GM12878 (cell line): ENCODE measurements at regions not wholly inside any gene's neighbourhood (a gene's known extent, or its start where the extent isn't known, plus 50 kb on each side); places are given as distances from the start of the nearest gene placed in this dataset.

Experiments used
- CBX3 ChIP-seq: fragments of 200-600 bp; sonication (generic); IDR thresholded peaks from 2 replicates; pipeline ENCODE4 v1.6.1; 2016; ENCODE audit warnings: low read depth, borderline replicate concordance
- CEBPB ChIP-seq, 2 experiments: fragments of 150-350 bp in 1 of 2; IDR thresholded peaks; 2 replicates each; pipeline ENCODE4 v1.6.1; 2012 to 2014; ENCODE audit warnings: low read depth in 2 of 2, low read length in 2 of 2, borderline replicate concordance in 1 of 2, inconsistent platforms in 1 of 2
- NBN ChIP-seq: fragments of 450-650 bp; IDR thresholded peaks from 2 replicates; pipeline ENCODE4 v1.6.1; 2016
- NR2F1 ChIP-seq: fragments of 450-650 bp; conservative IDR thresholded peaks from 2 replicates; pipeline ENCODE4 v1.6.1; 2017; ENCODE audit warnings: mild to moderate bottlenecking
- SIN3A ChIP-seq: IDR thresholded peaks from 2 replicates; pipeline ENCODE4 v1.6.1; 2012; ENCODE audit warnings: low read depth, low read length, improper control_type of control experiment
- ZNF622 ChIP-seq: fragments of 450-650 bp; IDR thresholded peaks from 2 replicates; pipeline ENCODE4 v1.6.1; 2017; ENCODE audit warnings: mild to moderate bottlenecking, inconsistent platforms
- ZSCAN29 ChIP-seq: fragments of 450-650 bp; IDR thresholded peaks from 2 replicates; pipeline ENCODE4 v1.6.1; 2017; ENCODE audit warnings: mild to moderate bottlenecking, moderate library complexity
- TF ChIP-seq, protein P1 (sequence below): fragments of 450-650 bp; IDR thresholded peaks from 2 replicates; pipeline ENCODE4 v1.6.1; 2017; ENCODE audit warnings: mild to moderate bottlenecking, moderate library complexity
- TF ChIP-seq, protein P2 (sequence below): fragments of 450-650 bp; IDR thresholded peaks from 2 replicates; pipeline ENCODE4 v1.6.1; 2017; ENCODE audit warnings: mild to moderate bottlenecking
- TF ChIP-seq, protein P3 (sequence below): IDR thresholded peaks from 2 replicates; pipeline ENCODE4 v1.6.1; 2011; ENCODE audit warnings: borderline replicate concordance, low read depth, mild to moderate bottlenecking, moderate library complexity, mixed read lengths, low read length; ENCODE audit not compliant: insufficient read depth; ENCODE audit errors: extremely low read length

DNA sequence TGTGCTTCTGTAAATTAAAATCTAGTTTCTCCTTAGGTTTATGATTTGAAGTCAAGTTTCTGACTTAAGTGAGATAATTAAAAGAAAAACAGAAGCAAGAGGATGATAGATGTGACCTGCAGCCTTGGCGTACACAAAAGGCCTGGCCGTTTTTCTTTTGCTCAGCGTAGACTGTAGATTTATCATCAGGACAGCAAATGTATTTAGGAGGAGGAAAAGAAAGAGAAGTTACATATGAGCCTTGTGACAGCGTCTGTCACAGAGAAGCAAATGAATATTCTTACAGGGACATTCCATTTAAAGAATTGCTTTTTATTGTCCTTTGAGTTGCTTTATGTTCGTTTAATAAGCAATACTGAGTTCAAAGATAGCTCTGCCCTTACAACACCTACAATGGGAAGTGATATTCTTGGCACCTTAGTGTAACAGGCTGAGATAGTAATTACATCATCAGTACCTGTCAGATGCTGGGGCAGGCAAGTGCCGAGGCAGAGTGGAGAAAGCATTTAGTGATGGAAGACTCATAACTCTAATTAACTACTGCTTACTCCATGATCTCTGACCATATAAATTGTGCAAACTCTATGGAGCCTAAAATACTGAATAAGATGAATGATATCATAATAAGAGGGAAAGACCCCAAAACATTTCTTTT is 311.5 kb downstream of the MFSD1 start (continued):
- TF ChIP-seq SIN3A (no peak), ZSCAN29 (no peak), ZNF622 (no peak), CBX3 (no peak), NR2F1 (no peak), NBN (no peak), CEBPB (IDR thresholded peaks at IDR 0.05; ENCODE audit: borderline replicate concordance in 1 of 2, low read depth in 2 of 2, low read length in 2 of 2) (no peak)
- TF ChIP-seq, protein P1, sequence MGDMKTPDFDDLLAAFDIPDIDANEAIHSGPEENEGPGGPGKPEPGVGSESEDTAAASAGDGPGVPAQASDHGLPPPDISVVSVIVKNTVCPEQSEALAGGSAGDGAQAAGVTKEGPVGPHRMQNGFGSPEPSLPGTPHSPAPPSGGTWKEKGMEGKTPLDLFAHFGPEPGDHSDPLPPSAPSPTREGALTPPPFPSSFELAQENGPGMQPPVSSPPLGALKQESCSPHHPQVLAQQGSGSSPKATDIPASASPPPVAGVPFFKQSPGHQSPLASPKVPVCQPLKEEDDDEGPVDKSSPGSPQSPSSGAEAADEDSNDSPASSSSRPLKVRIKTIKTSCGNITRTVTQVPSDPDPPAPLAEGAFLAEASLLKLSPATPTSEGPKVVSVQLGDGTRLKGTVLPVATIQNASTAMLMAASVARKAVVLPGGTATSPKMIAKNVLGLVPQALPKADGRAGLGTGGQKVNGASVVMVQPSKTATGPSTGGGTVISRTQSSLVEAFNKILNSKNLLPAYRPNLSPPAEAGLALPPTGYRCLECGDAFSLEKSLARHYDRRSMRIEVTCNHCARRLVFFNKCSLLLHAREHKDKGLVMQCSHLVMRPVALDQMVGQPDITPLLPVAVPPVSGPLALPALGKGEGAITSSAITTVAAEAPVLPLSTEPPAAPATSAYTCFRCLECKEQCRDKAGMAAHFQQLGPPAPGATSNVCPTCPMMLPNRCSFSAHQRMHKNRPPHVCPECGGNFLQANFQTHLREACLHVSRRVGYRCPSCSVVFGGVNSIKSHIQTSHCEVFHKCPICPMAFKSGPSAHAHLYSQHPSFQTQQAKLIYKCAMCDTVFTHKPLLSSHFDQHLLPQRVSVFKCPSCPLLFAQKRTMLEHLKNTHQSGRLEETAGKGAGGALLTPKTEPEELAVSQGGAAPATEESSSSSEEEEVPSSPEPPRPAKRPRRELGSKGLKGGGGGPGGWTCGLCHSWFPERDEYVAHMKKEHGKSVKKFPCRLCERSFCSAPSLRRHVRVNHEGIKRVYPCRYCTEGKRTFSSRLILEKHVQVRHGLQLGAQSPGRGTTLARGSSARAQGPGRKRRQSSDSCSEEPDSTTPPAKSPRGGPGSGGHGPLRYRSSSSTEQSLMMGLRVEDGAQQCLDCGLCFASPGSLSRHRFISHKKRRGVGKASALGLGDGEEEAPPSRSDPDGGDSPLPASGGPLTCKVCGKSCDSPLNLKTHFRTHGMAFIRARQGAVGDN, result no peak
- TF ChIP-seq, protein P2, sequence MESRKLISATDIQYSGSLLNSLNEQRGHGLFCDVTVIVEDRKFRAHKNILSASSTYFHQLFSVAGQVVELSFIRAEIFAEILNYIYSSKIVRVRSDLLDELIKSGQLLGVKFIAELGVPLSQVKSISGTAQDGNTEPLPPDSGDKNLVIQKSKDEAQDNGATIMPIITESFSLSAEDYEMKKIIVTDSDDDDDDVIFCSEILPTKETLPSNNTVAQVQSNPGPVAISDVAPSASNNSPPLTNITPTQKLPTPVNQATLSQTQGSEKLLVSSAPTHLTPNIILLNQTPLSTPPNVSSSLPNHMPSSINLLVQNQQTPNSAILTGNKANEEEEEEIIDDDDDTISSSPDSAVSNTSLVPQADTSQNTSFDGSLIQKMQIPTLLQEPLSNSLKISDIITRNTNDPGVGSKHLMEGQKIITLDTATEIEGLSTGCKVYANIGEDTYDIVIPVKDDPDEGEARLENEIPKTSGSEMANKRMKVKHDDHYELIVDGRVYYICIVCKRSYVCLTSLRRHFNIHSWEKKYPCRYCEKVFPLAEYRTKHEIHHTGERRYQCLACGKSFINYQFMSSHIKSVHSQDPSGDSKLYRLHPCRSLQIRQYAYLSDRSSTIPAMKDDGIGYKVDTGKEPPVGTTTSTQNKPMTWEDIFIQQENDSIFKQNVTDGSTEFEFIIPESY, result no peak
- TF ChIP-seq, protein P3, sequence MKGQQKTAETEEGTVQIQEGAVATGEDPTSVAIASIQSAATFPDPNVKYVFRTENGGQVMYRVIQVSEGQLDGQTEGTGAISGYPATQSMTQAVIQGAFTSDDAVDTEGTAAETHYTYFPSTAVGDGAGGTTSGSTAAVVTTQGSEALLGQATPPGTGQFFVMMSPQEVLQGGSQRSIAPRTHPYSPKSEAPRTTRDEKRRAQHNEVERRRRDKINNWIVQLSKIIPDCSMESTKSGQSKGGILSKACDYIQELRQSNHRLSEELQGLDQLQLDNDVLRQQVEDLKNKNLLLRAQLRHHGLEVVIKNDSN, result no peak
